Bronchial epithelial cell (primary cell): ENCODE measurements at regions not wholly inside any gene's neighbourhood (a gene's known extent, or its start where the extent isn't known, plus 50 kb on each side); places are given as distances from the start of the nearest gene placed in this dataset.

ENCODE experiments used
- DNase-seq: peaks from one replicate; pipeline ENCODE4 v3.0.0-alpha.2; 2010; ENCODE audit warnings: low read depth
- FAIRE-seq: peaks from 2 replicates; lab custom pipeline; 2011; peaks lifted over from hg19 to GRCh38; lab: Jason Lieb, UNC
- H3K27me3 ChIP-seq: 2 replicates; pipeline ENCODE4 v1.5.1; 2011; ENCODE audit warnings: low read length; ENCODE audit not compliant: control insufficient read depth, insufficient read depth
- H3K36me3 ChIP-seq: 2 replicates; pipeline ENCODE4 v1.5.1; 2011; ENCODE audit warnings: low read length; ENCODE audit not compliant: control insufficient read depth, insufficient read depth
- H3K4me3 ChIP-seq: 2 replicates; pipeline ENCODE4 v1.5.1; 2011; ENCODE audit warnings: mild to moderate bottlenecking, low read depth, low read length, control low read depth
- TF ChIP-seq, protein P1 (sequence below): IDR thresholded peaks from 2 replicates; pipeline ENCODE4 v1.5.1; 2011; ENCODE audit warnings: mild to moderate bottlenecking, moderate library complexity, low read length, control low read depth, inconsistent platforms; ENCODE audit not compliant: insufficient read depth, severe bottlenecking

DNA sequence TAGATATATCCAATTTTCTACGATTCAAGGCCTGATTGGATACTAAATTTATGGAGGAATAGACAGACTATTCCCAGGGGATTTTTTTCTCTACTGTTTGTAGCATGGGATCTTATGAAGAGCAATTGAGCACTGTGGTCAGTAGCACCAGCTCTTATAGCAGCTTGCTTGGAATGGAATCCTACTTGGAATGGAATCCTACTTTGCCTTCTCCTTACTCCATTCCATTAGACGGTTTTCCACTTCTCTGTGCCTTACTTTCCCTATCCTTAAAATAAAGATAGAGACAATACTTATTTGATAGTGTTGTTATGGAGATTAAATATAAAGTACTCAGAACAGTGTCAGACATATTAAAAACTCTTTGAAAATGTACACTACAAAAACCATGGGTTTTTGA, 133.5 kb downstream of the BTC start:
- Histone ChIP-seq H3K36me3 (no peaks in the 10 kb centered on the region), H3K27me3 (no peaks in the 10 kb centered on the region), H3K4me3 (no peak overlapping the region)
- FAIRE-seq = no peak
- DNase-seq = no peak
- TF ChIP-seq, protein P1, sequence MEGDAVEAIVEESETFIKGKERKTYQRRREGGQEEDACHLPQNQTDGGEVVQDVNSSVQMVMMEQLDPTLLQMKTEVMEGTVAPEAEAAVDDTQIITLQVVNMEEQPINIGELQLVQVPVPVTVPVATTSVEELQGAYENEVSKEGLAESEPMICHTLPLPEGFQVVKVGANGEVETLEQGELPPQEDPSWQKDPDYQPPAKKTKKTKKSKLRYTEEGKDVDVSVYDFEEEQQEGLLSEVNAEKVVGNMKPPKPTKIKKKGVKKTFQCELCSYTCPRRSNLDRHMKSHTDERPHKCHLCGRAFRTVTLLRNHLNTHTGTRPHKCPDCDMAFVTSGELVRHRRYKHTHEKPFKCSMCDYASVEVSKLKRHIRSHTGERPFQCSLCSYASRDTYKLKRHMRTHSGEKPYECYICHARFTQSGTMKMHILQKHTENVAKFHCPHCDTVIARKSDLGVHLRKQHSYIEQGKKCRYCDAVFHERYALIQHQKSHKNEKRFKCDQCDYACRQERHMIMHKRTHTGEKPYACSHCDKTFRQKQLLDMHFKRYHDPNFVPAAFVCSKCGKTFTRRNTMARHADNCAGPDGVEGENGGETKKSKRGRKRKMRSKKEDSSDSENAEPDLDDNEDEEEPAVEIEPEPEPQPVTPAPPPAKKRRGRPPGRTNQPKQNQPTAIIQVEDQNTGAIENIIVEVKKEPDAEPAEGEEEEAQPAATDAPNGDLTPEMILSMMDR = no peak

DNA sequence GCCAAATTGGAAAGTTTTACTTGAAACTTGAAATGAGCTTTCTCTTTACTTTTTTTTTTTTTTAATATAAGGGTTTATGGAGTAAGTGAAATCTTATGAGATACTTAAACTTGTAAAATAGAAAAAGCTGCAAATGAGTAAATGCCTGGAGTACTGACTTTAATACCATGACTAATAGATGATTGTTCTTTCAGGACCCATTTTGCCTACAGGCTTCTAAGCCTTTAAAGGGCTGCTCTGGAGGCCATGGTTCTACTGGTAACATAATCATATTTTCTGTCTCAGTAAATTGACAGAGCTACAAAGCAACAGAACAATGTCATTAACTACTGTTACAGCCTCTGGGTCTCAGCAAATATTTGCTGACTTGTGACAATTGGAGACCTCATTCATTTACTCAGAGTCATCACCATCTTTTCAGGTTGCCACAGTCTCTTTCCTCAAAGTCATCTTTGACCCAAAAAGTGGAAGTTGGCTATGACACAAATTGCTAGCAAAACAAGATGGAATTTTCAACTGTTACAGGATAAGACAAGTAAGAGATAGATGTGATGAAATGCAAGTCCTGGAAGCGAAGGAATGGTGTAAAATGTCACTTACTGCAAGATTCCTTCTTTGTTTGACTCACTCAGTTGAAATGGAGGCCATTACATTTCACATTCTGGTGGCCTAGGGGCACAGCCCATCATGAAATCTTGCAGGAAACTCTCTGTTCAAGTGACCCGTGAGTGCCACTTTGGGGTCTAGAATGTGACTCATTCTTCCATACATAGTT, 132.7 kb downstream of the BTC start:
- H3K4me3 ChIP-seq = no peak overlapping the region
- no peaks in the 10 kb centered on the region for H3K27me3 ChIP-seq
- FAIRE-seq (peak; percentile 47), DNase-seq (peak; percentile 88)
- TF ChIP-seq, protein P1 = no peak
- H3K36me3 ChIP-seq = no peaks in the 10 kb centered on the region

DNA sequence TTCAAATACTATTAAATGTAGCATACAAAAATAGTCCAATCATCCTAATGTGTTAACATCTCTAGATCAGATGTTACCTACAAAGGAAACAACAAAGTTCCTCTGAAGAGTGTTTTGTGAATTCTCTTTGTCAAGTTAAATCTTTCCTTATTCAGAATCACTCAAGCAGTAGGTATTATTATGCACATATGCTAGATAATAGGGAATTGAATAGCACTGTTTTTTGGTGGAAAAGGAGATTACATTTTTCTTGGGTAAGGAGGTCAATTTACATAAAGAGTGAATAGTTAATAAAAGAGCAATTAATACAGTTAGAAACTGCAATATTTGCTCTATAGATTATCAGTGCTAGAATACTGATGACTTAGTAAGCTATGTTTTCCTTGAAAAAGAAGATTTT, 130.7 kb downstream of the BTC start:
- Histone ChIP-seq H3K27me3 (no peaks in the 10 kb centered on the region), H3K36me3 (no peaks in the 10 kb centered on the region), H3K4me3 (no peak overlapping the region)
- TF ChIP-seq, protein P1 = no peak
- DNase-seq (no peak), FAIRE-seq (no peak)

DNA sequence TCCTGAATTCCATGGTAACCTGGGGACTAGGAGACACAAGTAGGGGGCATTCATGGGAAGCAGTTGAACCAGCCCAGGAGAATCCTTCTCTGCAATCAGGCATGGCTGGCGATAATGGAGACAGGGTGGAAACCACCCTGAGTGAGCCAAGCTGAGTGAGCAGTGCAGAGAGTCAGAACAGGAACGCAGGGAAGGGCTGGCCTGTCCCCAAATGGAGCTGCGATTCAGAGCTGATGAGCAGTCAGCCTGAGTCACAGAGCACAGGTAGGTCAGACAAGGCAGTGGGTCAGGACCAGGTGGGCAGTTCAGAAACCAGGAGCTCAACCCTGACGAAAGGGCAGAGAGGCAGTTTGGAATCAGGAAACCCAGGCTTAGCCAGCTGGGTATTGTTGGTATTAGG, 129.0 kb downstream of the BTC start:
- DNase-seq = peak; percentile 85
- peak; percentile 94 for FAIRE-seq
- no peak overlapping the region for H3K4me3 ChIP-seq
- H3K27me3 ChIP-seq = no peaks in the 10 kb centered on the region
- TF ChIP-seq, protein P1 = no peak
- H3K36me3 ChIP-seq = no peaks in the 10 kb centered on the region

DNA sequence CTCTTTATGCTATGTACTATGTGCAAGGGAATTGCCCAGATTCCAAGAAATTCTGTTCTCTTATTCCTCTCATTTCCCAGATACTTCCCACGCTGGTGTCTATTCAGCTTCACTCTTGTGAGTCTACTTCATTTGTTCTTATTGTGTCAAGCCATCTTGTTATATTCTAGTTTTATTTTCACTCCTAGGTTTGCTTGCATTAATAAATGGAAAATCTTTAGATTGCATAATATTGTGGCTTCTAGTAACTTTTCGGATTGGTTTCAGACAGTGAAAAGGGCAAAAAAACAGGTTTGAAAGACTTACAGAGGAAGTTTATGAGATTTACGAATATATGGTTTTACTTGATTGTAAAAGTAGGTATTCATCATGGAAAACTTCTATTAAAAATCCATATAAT, 128.4 kb downstream of the BTC start:
- Histone ChIP-seq H3K4me3 (no peak overlapping the region), H3K36me3 (no peaks in the 10 kb centered on the region), H3K27me3 (no peaks in the 10 kb centered on the region)
- FAIRE-seq (no peak), DNase-seq (no peak)
- TF ChIP-seq, protein P1 = no peak

DNA sequence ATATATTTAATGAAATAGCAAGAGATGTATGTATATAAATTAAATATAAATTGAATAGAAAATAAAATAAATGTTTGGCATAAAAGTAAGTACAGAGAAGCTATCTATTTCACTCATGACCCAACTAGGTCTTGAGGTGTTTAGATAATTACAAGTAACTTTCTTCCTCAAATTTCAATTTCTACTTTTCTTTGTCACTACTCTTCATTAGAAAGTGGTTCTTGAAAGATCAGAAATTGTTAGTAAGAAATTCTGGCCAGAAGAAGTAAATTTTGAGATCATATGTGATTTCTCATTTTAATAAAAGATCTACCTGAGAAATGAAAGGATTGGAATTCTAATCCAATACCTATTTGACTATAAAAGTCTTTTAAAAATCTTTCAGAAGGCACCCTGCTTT, 126.9 kb downstream of the BTC start:
- TF ChIP-seq, protein P1 = no peak
- H3K27me3 ChIP-seq = no peaks in the 10 kb centered on the region
- no peak overlapping the region for H3K4me3 ChIP-seq
- no peaks in the 10 kb centered on the region for H3K36me3 ChIP-seq
- DNase-seq (no peak), FAIRE-seq (no peak)
